ENCODE measurements at regions not wholly inside any gene's neighbourhood (a gene's known extent, or its start where the extent isn't known, plus 50 kb on each side); places are given as distances from the start of the nearest gene placed in this dataset.

- peaks cover 6% of the 10 kb centered on the region for H3K4me1 ChIP-seq (ENCODE audit: control insufficient read depth, insufficient read depth, low read length)
- DNase-seq, result no peak
- WGBS, result 34% methylated on average over 6 of the region's 6 CpGs
- H3K27ac ChIP-seq (ENCODE audit: low read length), result peak overlapping the region; percentile 34
- intact Hi-C loops (cut with DNase I), result no loop called here
- no peaks in the 10 kb centered on the region for H3K27me3 ChIP-seq (ENCODE audit: control insufficient read depth, insufficient read depth)
- peak; percentile 14 to 64 for ATAC-seq
- H3K4me3 ChIP-seq (ENCODE audit: low read length), result no peak overlapping the region
- H3K9me3 ChIP-seq (ENCODE audit: control insufficient read depth, low read length), result no peaks in the 10 kb centered on the region
Measured at GRCh38 chr3:102179326-102180177, 255.3 kb upstream of the ZPLD1 start.

- Histone ChIP-seq H3K27ac (ENCODE audit: low read length) (no peak overlapping the region), H3K4me1 (ENCODE audit: control insufficient read depth, insufficient read depth, low read length) (peaks cover 6% of the 10 kb centered on the region), H3K4me3 (ENCODE audit: low read length) (no peak overlapping the region), H3K27me3 (ENCODE audit: control insufficient read depth, insufficient read depth) (no peaks in the 10 kb centered on the region), H3K9me3 (ENCODE audit: control insufficient read depth, low read length) (no peaks in the 10 kb centered on the region)
- 24% methylated on average over 7 of the region's 7 CpGs for WGBS
- DNase-seq, result no peak
- intact Hi-C loops (cut with DNase I), result no loop called here
- peak; percentile 81 to 92 for ATAC-seq
Measured at GRCh38 chr3:102180280-102180931, 254.4 kb upstream of the ZPLD1 start.

GRCh38 chr3:102181175-102181920 is 253.5 kb upstream of the ZPLD1 start:
- peak overlapping the region; percentile 34 for H3K27ac ChIP-seq (ENCODE audit: low read length)
- peak; percentile 54 to 64 for ATAC-seq
- no peaks in the 10 kb centered on the region for H3K27me3 ChIP-seq (ENCODE audit: control insufficient read depth, insufficient read depth)
- 73% methylated on average over 4 of the region's 4 CpGs for WGBS
- H3K4me3 ChIP-seq (ENCODE audit: low read length), result no peak overlapping the region
- intact Hi-C loops (cut with DNase I), result no loop called here
- DNase-seq, result no peak
- no peaks in the 10 kb centered on the region for H3K9me3 ChIP-seq (ENCODE audit: control insufficient read depth, low read length)
- peaks cover 6% of the 10 kb centered on the region for H3K4me1 ChIP-seq (ENCODE audit: control insufficient read depth, insufficient read depth, low read length)

GRCh38 chr3:102182162-102182561 is 252.7 kb upstream of the ZPLD1 start:
- ATAC-seq (peak; percentile 27 to 50), DNase-seq (no peak)
- intact Hi-C loops (cut with DNase I), result no loop called here
- peaks cover 6% of the 10 kb centered on the region for H3K4me1 ChIP-seq (ENCODE audit: control insufficient read depth, insufficient read depth, low read length)
- peak overlapping the region; percentile 13 for H3K27ac ChIP-seq (ENCODE audit: low read length)
- 41% methylated on average over 5 of the region's 5 CpGs for WGBS
- H3K9me3 ChIP-seq (ENCODE audit: control insufficient read depth, low read length), result no peaks in the 10 kb centered on the region
- no peak overlapping the region for H3K4me3 ChIP-seq (ENCODE audit: low read length)
- H3K27me3 ChIP-seq (ENCODE audit: control insufficient read depth, insufficient read depth), result no peaks in the 10 kb centered on the region

GRCh38 chr3:102183186-102183585 is 251.6 kb upstream of the ZPLD1 start:
- Histone ChIP-seq H3K4me3 (ENCODE audit: low read length) (no peak overlapping the region), H3K27ac (ENCODE audit: low read length) (no peak overlapping the region), H3K4me1 (ENCODE audit: control insufficient read depth, insufficient read depth, low read length) (peaks cover 6% of the 10 kb centered on the region), H3K9me3 (ENCODE audit: control insufficient read depth, low read length) (no peaks in the 10 kb centered on the region), H3K27me3 (ENCODE audit: control insufficient read depth, insufficient read depth) (no peaks in the 10 kb centered on the region)
- intact Hi-C loops (cut with DNase I), result no loop called here
- DNase-seq, result no peak
- ATAC-seq, result no peak
- 93% methylated on average over 1 of the region's 1 CpG for WGBS

GRCh38 chr3:102183623-102184022 is 251.2 kb upstream of the ZPLD1 start:
- Histone ChIP-seq H3K4me1 (ENCODE audit: control insufficient read depth, insufficient read depth, low read length) (peaks cover 6% of the 10 kb centered on the region), H3K4me3 (ENCODE audit: low read length) (no peak overlapping the region), H3K27ac (ENCODE audit: low read length) (no peak overlapping the region), H3K9me3 (ENCODE audit: control insufficient read depth, low read length) (no peaks in the 10 kb centered on the region), H3K27me3 (ENCODE audit: control insufficient read depth, insufficient read depth) (no peaks in the 10 kb centered on the region)
- intact Hi-C loops (cut with DNase I), result no loop called here
- 91% methylated on average over 1 of the region's 1 CpG for WGBS
- DNase-seq, result no peak
- ATAC-seq, result no peak

- ATAC-seq, result no peak
- 60% methylated on average over 2 of the region's 2 CpGs for WGBS
- intact Hi-C loops (cut with DNase I), result no loop called here
- H3K4me3 ChIP-seq (ENCODE audit: low read length), result no peak overlapping the region
- H3K27ac ChIP-seq (ENCODE audit: low read length), result no peak overlapping the region
- no peak for DNase-seq
- no peaks in the 10 kb centered on the region for H3K27me3 ChIP-seq (ENCODE audit: control insufficient read depth, insufficient read depth)
- H3K9me3 ChIP-seq (ENCODE audit: control insufficient read depth, low read length), result no peaks in the 10 kb centered on the region
- H3K4me1 ChIP-seq (ENCODE audit: control insufficient read depth, insufficient read depth, low read length), result no peaks in the 10 kb centered on the region
Measured at GRCh38 chr3:102189541-102189940, 245.3 kb upstream of the ZPLD1 start.

GRCh38 chr3:102189956-102190723 is 244.7 kb upstream of the ZPLD1 start:
- Histone ChIP-seq H3K27me3 (ENCODE audit: control insufficient read depth, insufficient read depth) (no peaks in the 10 kb centered on the region), H3K4me1 (ENCODE audit: control insufficient read depth, insufficient read depth, low read length) (no peaks in the 10 kb centered on the region), H3K4me3 (ENCODE audit: low read length) (no peak overlapping the region), H3K9me3 (ENCODE audit: control insufficient read depth, low read length) (no peaks in the 10 kb centered on the region), H3K27ac (ENCODE audit: low read length) (no peak overlapping the region)
- DNase-seq, result peak in 1 of 3 donors; percentile 50
- intact Hi-C loops (cut with DNase I), result no loop called here
- no peak for ATAC-seq
- WGBS, result 76% methylated on average over 7 of the region's 7 CpGs

GRCh38 chr3:102192575-102192974 is 242.2 kb upstream of the ZPLD1 start:
- Histone ChIP-seq H3K9me3 (ENCODE audit: control insufficient read depth, low read length) (no peaks in the 10 kb centered on the region), H3K4me1 (ENCODE audit: control insufficient read depth, insufficient read depth, low read length) (no peaks in the 10 kb centered on the region), H3K27ac (ENCODE audit: low read length) (no peak overlapping the region), H3K4me3 (ENCODE audit: low read length) (no peak overlapping the region), H3K27me3 (ENCODE audit: control insufficient read depth, insufficient read depth) (no peaks in the 10 kb centered on the region)
- DNase-seq (no peak), ATAC-seq (no peak)
- 98% methylated on average over 2 of the region's 2 CpGs for WGBS
- intact Hi-C loops (cut with DNase I), result no loop called here

GRCh38 chr3:102193255-102193654 is 241.6 kb upstream of the ZPLD1 start:
- H3K4me3 ChIP-seq (ENCODE audit: low read length), result no peak overlapping the region
- intact Hi-C loops (cut with DNase I), result no loop called here
- DNase-seq, result no peak
- ATAC-seq, result no peak
- H3K9me3 ChIP-seq (ENCODE audit: control insufficient read depth, low read length), result no peaks in the 10 kb centered on the region
- 96% methylated on average over 1 of the region's 1 CpG for WGBS
- no peak overlapping the region for H3K27ac ChIP-seq (ENCODE audit: low read length)
- H3K4me1 ChIP-seq (ENCODE audit: control insufficient read depth, insufficient read depth, low read length), result no peaks in the 10 kb centered on the region
- H3K27me3 ChIP-seq (ENCODE audit: control insufficient read depth, insufficient read depth), result no peaks in the 10 kb centered on the region

All from right cardiac atrium (tissue), 5 donors.